KOPT-K1 (cell line): ENCODE measurements at regions not wholly inside any gene's neighbourhood (a gene's known extent, or its start where the extent isn't known, plus 50 kb on each side); places are given as distances from the start of the nearest gene placed in this dataset.

ENCODE experiments used
- H3K27ac ChIP-seq: fragments of 200-600 bp; sonication (generic); 2 replicates; pipeline ENCODE4 v1.5.1; 2016; ENCODE audit warnings: antibody characterized with exemption, mild to moderate bottlenecking, low read depth, low read length; ENCODE audit not compliant: poor library complexity, severe bottlenecking
- H3K36me3 ChIP-seq: fragments of 200-600 bp; sonication (generic); 2 replicates; pipeline ENCODE4 v1.5.1; 2017; ENCODE audit warnings: antibody characterized with exemption, mild to moderate bottlenecking, low read length, moderate library complexity; ENCODE audit not compliant: insufficient read depth
- H3K9me3 ChIP-seq: fragments of 200-600 bp; sonication (generic); 2 replicates; pipeline ENCODE4 v1.5.1; 2017; ENCODE audit warnings: antibody characterized with exemption, low read length, mild to moderate bottlenecking; ENCODE audit not compliant: insufficient read depth, poor library complexity, severe bottlenecking

DNA sequence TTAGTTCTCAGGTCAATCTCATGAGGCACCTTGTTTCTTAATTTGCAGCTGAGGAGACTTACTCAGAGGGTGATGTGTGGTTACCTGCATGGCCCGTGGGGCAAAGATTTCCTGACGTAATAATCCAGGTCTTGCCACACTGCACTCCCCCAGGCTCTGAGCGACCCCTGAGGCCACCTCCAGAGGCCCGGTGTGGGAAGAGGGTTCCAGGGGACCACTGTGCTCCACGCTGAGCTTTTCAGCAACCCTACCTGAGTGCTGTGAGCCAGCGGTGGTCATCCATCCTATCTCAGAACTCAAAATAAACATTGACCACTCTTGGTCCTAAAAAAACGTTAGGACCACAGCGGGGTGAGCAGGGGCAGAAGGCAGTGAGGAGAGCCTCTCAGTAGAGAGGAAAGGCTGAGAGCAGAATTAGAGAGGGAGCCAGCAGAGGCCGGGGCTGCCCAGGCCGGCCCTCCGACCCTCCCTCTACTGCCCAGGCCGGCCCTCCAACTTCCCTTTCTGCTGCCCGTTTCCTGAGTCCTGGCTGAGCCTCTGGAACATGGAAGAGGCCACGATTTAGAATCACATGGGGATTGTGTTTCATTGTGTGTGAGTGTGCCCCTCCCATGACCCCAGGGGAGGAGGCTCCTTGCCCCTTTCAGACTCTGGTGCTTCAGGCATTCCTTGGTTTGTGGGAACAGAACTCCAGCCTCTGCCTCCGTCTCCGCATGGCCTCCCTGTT, 188.2 kb upstream of the DIO3 start:
- no peaks in the 10 kb centered on the region for H3K36me3 ChIP-seq
- peaks cover 6% of the 10 kb centered on the region for H3K9me3 ChIP-seq
- H3K27ac ChIP-seq, result no peak overlapping the region

GRCh38 chr14:101373690-101374295, 187.5 kb upstream of the DIO3 start:
- no peak overlapping the region for H3K27ac ChIP-seq
- peaks cover 8% of the 10 kb centered on the region for H3K9me3 ChIP-seq
- no peaks in the 10 kb centered on the region for H3K36me3 ChIP-seq

DNA sequence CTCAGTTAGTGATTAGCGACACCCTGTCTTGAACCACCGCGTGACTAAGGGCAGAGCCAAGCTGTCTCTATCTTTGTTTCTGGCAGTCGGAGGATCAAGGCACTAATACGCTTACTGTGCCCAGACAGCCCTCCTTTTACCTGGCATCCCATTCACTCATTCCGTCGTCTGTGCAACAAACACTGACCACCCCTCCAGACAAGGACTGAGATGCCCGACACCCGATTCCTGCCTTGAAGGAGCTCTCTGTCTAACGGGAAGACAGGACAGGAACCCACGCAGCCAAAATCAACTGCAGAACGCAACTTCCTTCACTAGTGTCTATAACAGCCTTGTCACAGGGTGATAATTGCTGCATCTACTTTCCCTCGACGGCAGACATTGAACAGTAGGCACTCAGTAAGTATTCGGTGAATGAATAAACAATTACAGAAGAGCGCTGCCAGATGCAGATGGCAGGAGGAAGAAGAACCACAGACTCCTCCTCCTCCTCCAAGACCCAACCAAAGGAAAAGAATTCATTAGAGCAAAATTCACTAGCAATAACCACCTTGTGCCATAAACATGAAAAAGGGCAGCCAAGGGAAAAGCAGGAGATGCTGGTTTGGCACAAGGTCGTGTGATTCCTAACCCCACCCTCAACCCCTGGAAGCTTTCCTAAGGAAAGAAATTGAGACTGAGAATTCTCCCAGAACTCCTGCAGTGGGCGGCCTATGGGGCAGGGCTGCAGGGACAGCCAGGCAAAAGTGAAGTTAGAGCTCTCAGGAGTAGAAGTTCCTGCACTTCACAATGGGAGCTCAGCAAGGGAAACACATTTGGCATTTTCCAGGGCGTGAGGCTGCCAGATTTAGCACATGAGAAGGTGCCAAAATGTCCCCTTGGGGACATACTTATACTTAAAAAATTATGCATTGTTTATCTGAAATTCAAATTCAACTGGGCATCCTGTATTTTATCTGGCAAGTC, 186.6 kb upstream of the DIO3 start:
- no peaks in the 10 kb centered on the region for H3K36me3 ChIP-seq
- no peak overlapping the region for H3K27ac ChIP-seq
- peaks cover 13% of the 10 kb centered on the region for H3K9me3 ChIP-seq

GRCh38 chr14:101377069-101377468, 184.2 kb upstream of the DIO3 start:
- Histone ChIP-seq H3K36me3 (no peaks in the 10 kb centered on the region), H3K9me3 (peaks cover 23% of the 10 kb centered on the region), H3K27ac (no peak overlapping the region)

DNA sequence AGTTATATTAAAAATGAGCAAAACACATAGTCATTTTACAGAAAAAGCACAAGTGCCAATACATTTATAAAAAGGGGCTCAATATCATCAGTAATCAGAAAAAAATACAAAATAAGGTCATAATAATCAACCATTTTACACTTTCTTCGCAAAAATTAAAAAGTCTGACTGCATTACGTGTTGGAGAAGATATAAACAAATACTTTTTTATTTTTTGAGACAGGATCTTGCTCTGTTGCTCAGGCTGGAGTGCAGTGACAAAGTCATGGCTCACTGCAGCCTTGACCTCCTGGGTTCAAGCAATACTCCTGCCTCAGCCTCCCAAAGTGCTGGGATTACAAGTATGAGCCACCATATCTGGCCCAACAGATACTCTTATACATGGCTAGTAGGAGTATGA, 181.5 kb upstream of the DIO3 start:
- Histone ChIP-seq H3K9me3 (peaks cover 22% of the 10 kb centered on the region), H3K36me3 (no peaks in the 10 kb centered on the region), H3K27ac (no peak overlapping the region)

DNA sequence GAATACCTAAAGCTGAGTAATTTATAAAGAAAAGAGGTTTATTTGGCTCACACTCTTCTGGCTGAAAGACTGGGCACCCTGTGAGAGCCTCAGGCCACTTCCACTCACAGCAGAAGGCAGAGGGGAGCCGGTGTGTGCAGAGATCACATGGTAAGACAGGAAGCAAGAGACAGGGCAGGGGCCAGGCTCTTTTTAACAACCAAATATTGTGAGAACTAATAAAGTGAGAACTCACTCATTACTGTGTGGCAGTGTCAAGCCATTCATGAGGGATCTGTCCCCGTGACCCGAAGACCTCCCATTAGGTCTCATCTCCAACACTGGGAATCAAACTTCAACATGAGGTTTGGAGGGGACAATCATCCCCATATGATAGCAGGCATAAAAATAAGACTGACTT, 180.8 kb upstream of the DIO3 start:
- Histone ChIP-seq H3K27ac (no peak overlapping the region), H3K36me3 (no peaks in the 10 kb centered on the region), H3K9me3 (peaks cover 22% of the 10 kb centered on the region)

DNA sequence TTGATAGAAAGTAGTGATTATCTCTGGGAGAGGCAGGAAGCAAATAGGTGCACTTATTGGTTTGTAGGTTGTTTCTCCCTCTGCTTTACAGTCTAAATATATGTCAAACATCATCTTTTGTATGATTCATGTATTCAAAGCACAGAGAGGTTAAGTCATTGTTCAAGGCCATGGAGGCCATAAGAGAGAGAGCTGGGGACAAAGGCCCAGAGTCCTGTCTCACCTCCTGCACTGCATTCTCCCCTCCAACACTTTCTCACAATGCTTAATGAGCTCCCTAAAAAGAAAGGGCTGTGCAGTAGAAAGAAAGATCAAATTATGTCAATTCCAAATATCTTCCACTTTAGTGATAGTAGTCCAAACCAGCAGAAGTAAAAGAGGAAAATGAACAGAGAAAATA, 180.4 kb upstream of the DIO3 start:
- peaks cover 22% of the 10 kb centered on the region for H3K9me3 ChIP-seq
- H3K36me3 ChIP-seq, result no peaks in the 10 kb centered on the region
- H3K27ac ChIP-seq, result no peak overlapping the region

GRCh38 chr14:101383737-101384338, 177.5 kb upstream of the DIO3 start:
- Histone ChIP-seq H3K9me3 (peaks cover 20% of the 10 kb centered on the region), H3K27ac (no peak overlapping the region), H3K36me3 (no peaks in the 10 kb centered on the region)

GRCh38 chr14:101394374-101394773, 166.9 kb upstream of the DIO3 start:
- Histone ChIP-seq H3K27ac (no peak overlapping the region), H3K9me3 (peaks cover 3% of the 10 kb centered on the region), H3K36me3 (no peaks in the 10 kb centered on the region)

GRCh38 chr14:101395779-101396178, 165.5 kb upstream of the DIO3 start:
- Histone ChIP-seq H3K27ac (no peak overlapping the region), H3K36me3 (no peaks in the 10 kb centered on the region), H3K9me3 (peaks cover 3% of the 10 kb centered on the region)

DNA sequence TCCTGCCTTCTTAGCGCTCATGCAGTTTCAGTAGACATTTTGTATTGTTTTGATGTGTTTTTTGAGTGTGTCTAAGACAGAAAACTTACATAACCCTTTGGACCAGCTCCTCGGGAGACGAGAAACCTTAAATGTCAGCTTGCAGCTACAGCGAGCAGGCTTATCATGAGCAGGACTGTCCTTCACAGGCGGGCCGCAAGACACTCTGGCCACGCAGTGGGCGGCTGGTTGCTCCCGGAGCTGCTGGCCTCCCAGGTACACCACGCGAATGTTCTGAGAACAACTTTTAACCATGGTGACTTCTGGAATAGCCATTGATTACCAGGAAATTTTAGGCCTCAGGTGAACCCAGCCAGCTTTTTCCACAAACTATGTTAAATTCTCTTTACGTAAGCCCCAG, 164.1 kb upstream of the DIO3 start:
- peaks cover 3% of the 10 kb centered on the region for H3K9me3 ChIP-seq
- no peaks in the 10 kb centered on the region for H3K36me3 ChIP-seq
- no peak overlapping the region for H3K27ac ChIP-seq

GRCh38 chr14:101398011-101398410, 163.3 kb upstream of the DIO3 start:
- no peak overlapping the region for H3K27ac ChIP-seq
- H3K9me3 ChIP-seq, result no peaks in the 10 kb centered on the region
- H3K36me3 ChIP-seq, result no peaks in the 10 kb centered on the region

GRCh38 chr14:101399737-101400517, 161.4 kb upstream of the DIO3 start:
- H3K9me3 ChIP-seq, result no peaks in the 10 kb centered on the region
- no peak overlapping the region for H3K27ac ChIP-seq
- no peaks in the 10 kb centered on the region for H3K36me3 ChIP-seq

- Histone ChIP-seq H3K27ac (no peak overlapping the region), H3K36me3 (no peaks in the 10 kb centered on the region), H3K9me3 (no peaks in the 10 kb centered on the region)
These were observed 160.5 kb upstream of the DIO3 start for GRCh38 chr14:101400830-101401229.
